ENCODE measurements at regions not wholly inside any gene's neighbourhood (a gene's known extent, or its start where the extent isn't known, plus 50 kb on each side); places are given as distances from the start of the nearest gene placed in this dataset.
"Not testable (repeated sequence)": the region's sequence is repeated elsewhere in the genome, so short reads cannot be mapped to it uniquely, and the experiment has no call there.

DNA sequence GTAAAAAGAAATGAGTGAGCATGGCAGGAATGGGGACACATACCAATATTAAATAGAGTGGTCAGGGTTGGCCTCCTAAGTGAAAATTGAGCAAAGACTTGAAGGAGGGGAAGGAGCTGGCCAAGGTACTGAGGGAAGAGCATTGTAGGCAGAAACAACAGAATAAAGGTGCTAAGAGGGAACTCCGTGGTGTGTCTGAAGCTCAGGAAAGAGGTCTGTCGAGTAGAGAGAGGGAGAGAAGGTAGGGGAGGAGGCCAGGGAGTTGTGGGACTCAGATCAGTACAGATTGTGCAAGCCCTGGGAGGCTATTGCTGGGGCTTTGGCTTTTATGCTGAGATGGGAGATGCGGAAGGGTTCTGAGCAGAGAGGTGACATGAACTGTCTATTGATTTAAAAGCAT lies 664.7 kb downstream of the SPATA31A6 start:
- TF ChIP-seq POLR2A (IDR thresholded peaks at IDR 0.05) = not testable (repeated sequence)
- TF ChIP-seq, protein P1, sequence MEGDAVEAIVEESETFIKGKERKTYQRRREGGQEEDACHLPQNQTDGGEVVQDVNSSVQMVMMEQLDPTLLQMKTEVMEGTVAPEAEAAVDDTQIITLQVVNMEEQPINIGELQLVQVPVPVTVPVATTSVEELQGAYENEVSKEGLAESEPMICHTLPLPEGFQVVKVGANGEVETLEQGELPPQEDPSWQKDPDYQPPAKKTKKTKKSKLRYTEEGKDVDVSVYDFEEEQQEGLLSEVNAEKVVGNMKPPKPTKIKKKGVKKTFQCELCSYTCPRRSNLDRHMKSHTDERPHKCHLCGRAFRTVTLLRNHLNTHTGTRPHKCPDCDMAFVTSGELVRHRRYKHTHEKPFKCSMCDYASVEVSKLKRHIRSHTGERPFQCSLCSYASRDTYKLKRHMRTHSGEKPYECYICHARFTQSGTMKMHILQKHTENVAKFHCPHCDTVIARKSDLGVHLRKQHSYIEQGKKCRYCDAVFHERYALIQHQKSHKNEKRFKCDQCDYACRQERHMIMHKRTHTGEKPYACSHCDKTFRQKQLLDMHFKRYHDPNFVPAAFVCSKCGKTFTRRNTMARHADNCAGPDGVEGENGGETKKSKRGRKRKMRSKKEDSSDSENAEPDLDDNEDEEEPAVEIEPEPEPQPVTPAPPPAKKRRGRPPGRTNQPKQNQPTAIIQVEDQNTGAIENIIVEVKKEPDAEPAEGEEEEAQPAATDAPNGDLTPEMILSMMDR (IDR thresholded peaks at IDR 0.05) = not testable (repeated sequence)
